ENCODE measurements at regions not wholly inside any gene's neighbourhood (a gene's known extent, or its start where the extent isn't known, plus 50 kb on each side); places are given as distances from the start of the nearest gene placed in this dataset.
"Not testable (repeated sequence)": the region's sequence is repeated elsewhere in the genome, so short reads cannot be mapped to it uniquely, and the experiment has no call there.

GRCh38 chr3:10627884-10628572 lies 122.6 kb upstream of the ATP2B2 start:
- DNase-seq = no peak

- no peak for DNase-seq
Observed at GRCh38 chr3:10628891-10629670, 123.7 kb upstream of the ATP2B2 start.

DNA sequence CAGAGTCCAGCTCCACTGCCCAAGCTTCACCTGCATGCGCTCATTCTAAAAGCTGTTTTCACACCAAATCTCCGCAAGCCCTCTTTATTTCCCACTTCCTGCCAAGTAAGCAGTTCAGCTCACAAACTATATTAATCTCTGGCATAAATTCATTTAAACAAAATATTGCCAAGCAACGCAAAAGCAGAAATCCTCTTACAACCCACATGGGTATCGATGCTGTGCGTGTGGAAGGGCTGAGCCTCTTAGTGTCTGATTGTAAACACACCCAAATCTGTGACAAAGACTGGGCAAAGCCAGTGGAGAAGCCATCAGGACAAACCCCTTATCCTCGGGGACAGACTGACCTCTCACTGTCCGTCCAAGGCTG lies 124.3 kb upstream of the ATP2B2 start:
- DNase-seq = no peak

DNA sequence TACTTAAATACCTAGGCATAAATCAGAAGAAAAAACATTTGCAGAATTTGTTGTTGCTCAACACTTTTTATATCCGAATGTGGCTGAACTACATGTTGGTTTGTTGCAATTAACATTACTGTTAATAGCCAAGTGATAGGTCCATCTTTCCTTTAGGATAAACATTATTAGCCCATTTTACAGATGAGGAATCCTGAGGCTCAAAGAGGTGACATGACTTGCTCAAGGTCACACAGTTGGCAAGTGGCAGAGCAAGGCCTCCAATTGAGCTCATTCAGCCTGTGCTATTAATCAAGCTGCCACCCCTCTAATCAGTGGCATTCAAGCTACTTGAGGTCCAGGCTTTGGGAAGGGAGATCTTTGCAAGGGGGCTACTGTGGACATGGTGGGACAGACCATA lies 125.8 kb upstream of the ATP2B2 start:
- DNase-seq = no peak

- no peak for DNase-seq
Observed at GRCh38 chr3:10632125-10632524, 126.7 kb upstream of the ATP2B2 start.

GRCh38 chr3:10632741-10633140 lies 127.4 kb upstream of the ATP2B2 start:
- DNase-seq = no peak

DNA sequence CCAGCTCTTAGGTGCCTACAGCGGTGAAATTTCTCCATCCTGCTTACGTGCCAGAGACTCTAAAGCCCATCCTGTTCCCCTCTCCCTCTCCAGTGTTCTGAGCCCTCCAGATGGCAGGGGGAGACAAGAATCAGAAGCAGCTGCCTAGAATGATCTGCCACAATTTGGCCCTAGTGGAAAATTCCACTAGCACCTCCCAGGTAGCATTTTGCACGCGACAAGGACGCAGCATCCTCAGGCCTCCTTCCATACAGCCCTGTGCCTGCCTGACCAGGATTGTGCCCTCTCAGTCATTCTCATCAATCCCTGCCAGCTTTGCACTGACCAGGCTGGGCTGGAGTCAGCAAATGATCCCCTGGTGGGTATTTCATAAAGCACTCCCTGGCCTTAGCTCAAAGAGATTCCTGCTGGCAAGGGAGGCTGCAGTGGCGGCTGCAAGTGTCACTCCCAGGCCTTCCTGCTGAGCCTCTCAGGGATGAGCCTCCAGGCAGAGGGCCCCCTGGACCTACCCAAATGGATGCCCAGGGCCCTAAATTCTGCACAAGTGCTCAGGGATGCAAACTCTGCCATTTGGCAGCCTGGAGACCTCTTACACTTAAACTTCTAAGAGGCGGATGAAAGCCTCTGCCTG lies 130.2 kb upstream of the ATP2B2 start:
- DNase-seq = no peak

DNA sequence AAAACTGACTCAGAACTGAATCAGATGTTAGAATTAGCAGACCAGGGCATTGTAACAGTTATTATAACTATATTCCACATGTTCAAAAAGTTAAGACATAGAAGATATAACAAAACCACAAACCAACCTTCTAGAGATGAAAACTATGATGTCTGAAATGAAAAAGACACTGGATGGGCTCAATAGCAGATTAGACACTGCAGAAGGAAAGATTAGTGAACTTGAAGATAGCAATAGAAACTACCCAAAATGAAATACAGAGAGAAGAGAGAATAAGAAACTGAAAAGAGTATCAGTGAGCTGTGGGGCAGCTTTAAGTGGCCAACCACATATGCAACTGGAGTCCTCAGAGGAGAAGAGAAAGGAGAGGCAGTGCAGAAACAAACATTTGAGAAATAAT lies 132.0 kb upstream of the ATP2B2 start:
- no peak for DNase-seq

GRCh38 chr3:10638466-10638865 lies 133.1 kb upstream of the ATP2B2 start:
- no peak for DNase-seq

DNA sequence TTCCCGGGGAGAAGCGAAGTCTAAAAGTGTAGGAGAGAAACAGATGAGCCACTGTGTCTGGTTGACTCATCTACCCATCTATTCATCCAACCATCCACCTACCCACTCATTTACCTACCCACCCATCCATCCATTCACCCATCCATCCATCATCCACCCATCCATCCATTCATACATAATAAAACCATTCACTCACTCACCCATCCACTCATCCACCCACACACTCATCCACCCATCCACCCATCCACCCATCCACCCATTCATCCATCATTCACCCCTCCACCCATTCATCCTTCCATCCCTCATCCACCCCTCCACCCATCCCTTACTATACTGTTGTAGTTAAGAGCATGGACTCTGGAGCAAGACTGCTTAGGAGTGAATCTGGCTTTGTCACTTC lies 136.4 kb upstream of the ATP2B2 start:
- no peak for DNase-seq

DNA sequence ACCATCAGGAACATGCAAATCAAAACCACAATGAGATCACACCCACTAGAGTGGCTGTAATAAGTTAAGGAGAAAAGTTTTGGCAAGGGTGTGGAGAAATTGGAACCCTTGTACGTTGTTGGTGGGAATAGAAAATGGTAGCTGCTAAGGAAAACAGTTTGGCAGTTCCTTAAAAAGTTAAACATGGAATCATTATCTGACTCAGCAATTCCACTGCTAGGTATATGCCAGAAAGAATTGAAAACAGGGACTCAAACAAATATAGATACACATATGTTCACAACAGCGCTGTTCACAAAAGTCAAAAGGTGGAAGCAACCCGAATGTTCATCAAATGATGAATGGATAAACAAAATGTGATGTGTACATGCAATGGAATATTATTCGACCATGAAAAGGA lies 138.8 kb upstream of the ATP2B2 start:
- no peak for DNase-seq

DNA sequence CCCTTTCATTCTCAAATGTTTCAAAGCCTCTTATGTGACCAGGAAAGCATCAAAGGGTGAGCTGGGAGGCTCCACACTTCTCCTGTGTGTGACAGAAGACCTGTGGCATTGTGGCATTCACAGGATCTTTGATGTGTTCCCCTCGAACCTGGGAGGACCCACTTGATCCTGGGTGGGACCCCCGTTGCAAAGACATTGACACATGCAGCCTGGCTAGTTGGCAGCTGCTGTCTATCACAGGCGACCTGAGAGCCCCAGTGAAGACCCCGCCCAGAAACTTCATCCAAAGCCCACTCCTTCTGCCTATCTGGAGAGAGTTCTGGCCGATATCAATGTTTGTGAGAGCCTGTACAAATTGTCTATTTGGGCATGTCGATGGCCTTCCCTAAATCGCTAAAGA lies 140.4 kb upstream of the ATP2B2 start:
- DNase-seq = no peak

DNA sequence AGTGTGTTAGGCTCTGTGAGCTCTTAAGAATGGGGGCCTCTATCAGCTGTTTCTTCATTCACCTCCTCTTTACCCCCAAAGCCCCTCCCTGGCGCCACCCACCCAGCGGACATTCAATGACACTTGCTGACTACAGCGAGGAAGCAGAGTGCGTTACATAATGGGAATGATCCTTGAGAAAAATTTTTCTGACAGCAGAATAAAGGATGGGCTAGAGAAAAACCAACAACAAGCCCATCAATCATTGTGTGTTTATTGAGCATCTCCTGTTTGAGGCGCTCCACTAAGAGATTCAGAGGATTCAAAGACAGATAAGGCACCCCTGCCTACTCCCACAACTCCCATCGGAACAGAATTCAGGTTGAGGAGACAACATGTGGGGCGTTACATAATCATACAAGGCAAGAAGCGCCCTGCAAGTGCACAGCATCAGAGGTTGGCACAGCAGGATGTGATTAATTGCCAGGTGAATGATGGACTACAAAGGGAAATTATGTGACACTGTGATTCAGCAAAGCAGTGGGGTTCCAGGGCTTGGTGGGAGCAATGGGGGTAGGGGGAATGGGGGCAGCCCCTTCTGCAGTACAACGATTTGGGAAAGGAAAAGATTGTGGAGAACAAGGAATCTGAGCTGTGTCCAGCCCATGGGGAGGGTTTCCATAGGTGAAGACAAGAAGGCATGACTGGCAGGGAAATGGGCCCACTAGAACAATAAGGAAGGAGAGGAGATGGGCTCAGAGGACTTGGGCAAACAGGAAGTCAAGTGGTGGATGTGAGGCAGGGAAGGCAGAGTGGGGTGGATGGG lies 141.3 kb upstream of the ATP2B2 start:
- no peak for DNase-seq

DNA sequence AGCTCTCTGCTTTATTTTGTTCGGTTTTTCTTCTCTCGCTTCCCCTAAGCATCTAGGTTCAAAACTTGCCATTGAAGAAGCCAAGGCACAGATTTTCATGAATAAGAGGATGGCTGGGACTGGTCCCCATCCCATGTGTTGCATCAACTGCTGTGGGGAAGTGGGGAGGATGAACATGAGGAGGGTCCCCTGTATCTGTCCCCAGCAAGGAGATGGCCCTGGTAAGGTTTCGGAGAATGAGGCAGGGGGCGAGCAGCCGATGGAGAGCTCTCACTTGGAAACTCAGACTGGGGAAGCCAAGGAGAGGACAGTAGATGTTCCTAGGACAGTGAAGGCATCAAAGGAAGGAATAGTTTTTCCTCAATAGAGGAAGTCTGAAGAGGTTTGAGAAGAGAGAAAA lies 142.0 kb upstream of the ATP2B2 start:
- DNase-seq = no peak

- DNase-seq = no peak
Observed at GRCh38 chr3:10648181-10648580, 142.8 kb upstream of the ATP2B2 start.

DNA sequence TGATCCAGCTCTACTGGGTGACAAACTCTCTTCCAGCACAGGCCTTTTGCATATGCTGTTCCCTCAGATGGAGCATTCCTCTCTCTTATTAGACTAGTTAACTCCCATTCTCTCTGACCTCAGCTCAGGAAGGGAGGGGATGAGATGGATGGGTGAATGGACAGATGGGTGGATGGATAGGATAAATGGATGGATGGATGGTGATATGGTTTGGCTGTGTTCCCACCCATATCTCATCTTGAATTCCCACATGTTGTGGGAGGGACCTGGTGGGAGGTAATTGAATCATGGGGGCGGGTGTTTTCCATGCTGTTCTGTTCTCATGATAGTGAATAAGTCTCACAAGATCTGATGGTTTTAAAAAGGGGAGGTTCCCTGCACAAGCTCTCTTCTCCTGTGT lies 144.1 kb upstream of the ATP2B2 start:
- not testable (repeated sequence) for DNase-seq

GRCh38 chr3:10651506-10651905 lies 146.1 kb upstream of the ATP2B2 start:
- no peak for DNase-seq

DNA sequence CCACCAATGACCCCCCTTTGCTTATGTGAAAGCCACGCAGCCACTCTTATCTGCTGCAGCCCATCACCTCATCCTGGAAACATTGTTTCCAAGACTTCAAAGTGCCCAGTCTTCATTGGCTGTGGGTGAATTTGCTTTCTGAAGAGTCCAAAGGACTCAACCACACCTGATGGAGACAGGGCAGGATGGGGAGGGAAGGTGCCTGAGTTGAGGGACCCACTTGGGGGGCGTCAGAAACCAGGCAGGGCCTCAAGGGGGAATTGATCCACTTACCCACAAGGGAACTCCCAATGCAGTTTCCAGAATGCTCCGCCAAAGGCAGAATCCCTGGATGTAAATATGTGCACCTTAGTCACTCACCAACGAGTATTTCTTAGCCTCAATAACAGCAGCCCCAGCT lies 147.9 kb upstream of the ATP2B2 start:
- no peak for DNase-seq

DNA sequence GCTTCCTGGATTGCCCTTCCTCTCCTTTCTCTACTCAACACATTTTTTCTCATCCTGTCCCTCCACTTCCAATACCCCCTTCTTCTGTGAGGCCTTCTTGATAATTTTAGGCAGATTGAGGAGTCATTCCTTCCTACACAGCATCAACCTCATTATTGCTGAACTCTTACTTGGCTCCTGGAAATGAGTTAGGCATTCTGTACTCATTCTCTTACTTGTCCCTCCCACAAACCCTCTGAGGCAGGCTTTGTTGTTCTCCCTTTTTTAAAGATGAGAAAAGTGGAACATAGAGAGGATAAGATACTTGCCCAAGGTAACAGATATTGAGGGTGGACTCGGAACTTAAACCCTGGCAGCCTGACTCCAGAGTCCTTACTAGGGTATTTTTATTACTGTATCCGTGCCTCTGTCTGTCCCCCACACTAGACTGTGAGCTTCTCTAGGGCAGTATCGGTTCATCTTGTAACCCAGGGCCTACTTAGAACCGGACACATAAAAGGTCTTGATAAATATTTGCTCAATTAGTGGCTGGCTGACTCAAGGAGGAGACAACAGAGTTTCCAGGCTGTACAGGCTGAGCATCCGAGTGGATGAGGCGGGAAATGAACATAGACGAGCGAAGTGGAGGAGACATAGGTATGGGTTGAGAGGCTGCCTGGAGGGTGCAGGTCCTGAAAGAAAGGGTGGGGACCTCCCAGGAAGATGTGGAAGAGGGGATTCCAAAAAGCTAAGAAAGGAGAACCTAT lies 148.7 kb upstream of the ATP2B2 start:
- DNase-seq = no peak

GRCh38 chr3:10655105-10655504 lies 149.7 kb upstream of the ATP2B2 start:
- DNase-seq = no peak

GRCh38 chr3:10657339-10657738 lies 152.0 kb upstream of the ATP2B2 start:
- not testable (repeated sequence) for DNase-seq

DNA sequence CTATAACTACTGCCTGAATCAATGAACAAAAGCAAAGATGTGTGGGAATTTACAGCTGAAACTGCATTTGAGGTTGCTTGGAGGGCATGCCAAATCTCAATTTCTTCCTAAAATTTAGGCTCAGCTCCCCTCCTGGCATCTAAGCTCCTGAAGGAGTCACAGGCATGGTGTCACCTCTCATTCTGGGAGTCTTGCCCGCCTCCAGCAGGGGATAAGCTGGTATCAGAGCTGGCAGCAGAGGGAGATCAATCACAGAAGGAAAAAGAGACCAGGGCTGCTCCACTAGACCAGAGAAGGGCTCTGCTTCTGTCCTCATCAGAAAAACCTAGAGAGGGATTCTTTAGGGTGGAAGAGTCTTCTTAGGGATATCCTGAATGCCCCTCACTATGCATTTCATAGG lies 150.4 kb upstream of the SLC6A11 start:
- no peak for DNase-seq

Data from skin of body (tissue), 1 donor.